Activated T-cell treated with anti-CD3 and anti-CD28 coated beads, Interleukin-2, amount 50 U/mL, for 1 hour (primary cell): ENCODE measurements at regions not wholly inside any gene's neighbourhood (a gene's known extent, or its start where the extent isn't known, plus 50 kb on each side); places are given as distances from the start of the nearest gene placed in this dataset.

Experiments used
- DNase-seq: peaks from one replicate; pipeline ENCODE4 v3.0.0-alpha.2; 2020

DNA sequence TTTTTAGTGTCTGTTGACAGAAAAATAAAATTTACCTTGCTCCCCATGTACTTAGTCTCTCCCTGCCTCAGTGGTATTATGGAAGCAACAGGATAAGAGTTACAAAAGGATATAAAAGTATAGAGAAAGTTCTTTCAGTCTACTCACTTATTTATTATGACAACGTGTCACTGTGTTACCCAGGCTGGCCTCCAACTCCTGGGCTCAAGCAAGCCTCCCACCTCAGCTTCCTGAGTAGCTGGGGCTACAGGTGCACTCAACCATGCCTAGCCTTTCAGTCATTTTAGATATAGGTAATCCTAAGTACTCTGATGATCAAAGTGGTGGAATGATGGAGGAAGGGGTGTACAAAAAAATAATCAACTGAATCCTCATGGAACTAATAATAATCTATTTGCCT is 215.2 kb upstream of the MKLN1 start:
- no peak for DNase-seq

GRCh38 chr7:131115340-131115739 is 212.3 kb upstream of the MKLN1 start:
- DNase-seq, result no peak

- DNase-seq, result no peak
Observed at GRCh38 chr7:131117439-131117838, 210.2 kb upstream of the MKLN1 start.

DNA sequence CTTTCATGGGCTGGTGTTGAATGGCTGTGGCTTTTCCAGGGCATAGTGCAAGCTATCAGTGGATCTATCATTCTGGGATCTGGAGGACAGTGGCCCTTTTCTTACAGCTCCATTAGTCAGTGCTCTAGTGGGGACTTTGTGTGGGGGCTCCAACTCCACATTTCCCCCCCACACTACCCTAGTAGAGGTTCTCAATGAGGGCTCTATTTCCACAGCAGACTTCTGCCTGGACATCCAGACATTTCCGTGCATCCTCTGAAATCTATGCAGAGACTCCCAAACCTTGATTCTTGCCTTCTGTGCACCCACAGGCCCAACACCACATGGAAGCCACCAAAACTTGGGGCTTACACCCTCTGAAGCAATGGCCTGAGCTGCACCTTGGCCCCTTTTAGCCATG is 208.3 kb upstream of the MKLN1 start:
- DNase-seq, result no peak

DNA sequence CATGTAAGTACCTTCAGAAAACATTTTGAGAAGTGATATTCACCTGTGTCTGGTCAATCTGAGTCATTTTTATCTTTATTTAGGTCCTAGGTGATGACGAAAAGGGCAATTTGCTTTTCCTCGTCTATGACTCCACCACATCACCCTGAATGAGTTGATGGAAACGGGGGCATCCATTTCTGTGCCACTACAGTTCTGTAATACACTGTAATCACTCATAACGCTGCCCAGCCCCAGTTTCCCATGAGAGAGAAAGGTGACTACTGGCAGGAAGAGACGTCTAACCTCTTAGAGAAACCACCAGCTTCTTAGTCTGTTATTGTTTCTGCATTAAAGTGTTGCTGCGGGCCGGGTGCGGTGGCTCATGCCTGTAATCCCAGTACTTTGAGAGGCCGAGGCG is 205.3 kb upstream of the MKLN1 start:
- DNase-seq, result no peak

DNA sequence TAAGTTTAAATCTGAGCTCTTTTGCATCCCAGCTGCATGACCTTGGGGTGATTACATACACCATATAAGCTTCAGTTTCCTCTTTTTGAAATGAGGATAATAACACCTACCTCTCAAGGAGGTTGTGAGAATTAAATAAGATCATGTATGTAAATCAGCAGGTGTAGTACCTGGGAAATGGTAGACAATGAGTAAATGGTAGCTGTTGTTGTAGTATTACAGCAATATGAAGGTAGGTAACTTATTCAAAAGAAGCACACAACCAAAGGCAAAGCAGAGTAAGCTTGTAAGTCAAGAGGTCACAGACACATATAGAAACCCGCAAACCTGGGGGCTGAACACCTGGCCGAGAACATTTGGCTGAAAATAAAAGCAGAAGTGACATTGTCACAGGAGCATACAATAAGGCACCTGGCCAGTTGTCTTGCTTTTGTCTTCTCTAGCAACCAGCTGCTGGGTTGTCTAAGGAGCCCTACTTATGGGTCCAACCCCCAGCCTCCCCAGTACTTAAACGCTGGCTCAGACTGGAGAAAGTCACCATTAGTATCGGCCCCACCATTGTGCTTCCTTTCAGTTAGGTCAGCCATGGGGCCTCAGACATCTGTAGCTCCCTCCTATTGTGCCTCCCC is 203.6 kb upstream of the MKLN1 start:
- no peak for DNase-seq

DNA sequence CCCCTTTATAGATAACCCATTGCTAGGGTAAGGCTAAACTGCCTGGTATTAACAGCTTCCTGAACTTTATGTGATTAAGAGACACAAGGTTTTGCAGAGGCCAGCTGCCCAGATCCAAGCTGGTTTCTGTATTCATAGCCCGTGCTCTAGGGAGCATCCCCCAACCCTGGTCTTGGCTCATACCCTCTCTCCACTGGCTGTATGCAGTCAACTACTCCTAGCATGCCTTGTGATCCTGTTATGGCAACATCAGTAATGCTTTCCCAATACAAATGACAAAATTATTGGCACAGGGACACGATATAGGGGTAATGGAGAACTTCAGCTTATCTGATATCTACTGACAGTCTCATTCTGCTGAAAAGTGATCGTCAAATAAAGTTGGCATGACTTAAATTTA is 202.8 kb upstream of the MKLN1 start:
- DNase-seq, result no peak

DNA sequence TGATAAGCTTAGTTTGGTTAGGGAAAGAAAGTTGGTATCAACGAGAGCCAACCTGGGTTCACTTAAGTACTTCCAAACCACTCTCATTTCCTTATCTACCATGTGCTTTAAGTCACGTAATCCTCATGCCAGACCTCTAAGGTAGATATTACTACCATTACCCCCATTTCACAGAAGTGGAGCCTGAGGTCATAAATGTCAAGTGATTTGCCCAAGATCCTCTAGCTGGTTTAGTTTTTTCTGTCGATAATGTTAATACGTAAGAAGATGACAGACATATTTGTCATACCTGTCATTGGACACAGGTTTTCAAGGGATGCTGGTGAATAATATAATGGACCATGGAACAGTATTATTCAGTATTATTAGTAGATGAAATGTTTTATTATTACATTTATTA is 197.4 kb upstream of the MKLN1 start:
- no peak for DNase-seq

GRCh38 chr7:131131012-131131745 is 196.5 kb upstream of the MKLN1 start:
- no peak for DNase-seq

DNA sequence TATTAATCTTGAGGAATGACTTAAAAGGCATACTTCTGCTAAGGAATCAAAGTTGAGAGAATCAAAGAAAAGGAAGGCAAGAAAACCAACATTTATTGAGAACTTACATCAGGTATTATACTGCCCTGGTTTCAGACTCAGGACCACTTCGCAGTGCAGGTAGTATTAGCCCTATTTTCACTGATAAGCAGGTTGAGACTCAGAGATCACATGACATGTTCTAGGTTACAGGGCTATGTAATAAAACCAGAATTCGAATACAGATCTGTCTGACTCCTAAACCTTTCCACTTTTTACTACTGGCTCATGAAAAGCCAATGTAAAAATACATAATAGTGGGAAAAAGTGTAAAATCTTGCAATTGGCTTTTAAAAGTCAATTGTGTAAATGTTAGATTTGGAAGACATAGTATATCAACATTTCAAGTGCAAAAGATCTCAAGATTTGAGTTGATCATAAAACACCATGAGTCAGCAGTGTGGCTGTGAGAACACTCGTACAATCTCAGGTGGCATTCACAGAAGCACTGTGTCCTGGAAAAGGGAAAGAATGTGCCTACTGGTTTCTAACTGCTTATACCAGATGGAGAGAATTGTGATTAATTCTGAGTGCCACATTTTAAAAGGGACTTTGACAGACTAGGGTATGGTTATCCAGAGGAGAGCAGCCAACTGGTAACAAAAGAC is 195.8 kb upstream of the MKLN1 start:
- no peak for DNase-seq

GRCh38 chr7:131139462-131139861 is 188.2 kb upstream of the MKLN1 start:
- no peak for DNase-seq

DNA sequence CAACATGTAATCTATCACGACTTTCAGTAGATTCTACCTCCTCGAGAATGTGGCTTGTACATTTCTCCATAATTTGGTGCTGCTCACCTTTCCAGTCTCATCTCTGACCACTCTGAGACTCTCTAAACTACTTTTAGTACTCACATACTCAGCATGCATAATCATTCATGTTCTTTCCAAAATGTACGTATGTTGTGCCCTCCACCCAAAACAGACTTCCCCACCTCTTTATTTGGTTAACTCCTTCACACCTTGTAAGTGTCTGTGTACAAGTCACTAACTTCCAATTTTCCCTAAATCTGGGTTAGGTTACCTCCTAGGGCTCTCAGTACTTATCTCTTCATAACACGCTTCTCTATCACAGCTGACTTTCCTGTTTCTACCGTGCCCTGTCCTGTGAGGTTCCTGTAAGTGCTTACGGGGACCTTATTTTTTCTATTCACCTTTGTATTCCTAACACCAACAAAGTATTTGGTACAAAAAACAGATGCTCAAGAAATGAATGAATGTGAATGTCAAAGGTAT is 186.2 kb upstream of the MKLN1 start:
- DNase-seq, result no peak

- DNase-seq, result no peak
Observed at GRCh38 chr7:131143869-131144268, 183.8 kb upstream of the MKLN1 start.

DNA sequence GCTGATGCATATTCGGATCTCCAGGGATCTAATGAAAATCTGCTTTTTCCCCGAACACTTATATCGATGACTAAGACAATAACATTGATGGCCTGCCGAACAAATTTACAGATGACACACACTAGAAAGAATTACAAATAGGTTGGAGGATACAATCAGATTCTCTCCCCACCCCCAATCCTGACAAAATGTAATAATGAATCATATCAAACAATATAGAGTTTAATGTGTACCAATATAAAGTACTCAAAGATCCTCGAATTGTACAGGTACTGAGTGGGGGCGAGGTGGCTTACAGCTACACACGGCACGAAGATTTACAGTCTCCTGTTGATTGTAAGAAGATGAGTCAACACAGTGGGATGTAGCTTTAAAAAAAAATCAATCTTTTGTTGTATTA is 182.7 kb upstream of the MKLN1 start:
- DNase-seq, result no peak

- no peak for DNase-seq
Observed at GRCh38 chr7:131145770-131146169, 181.9 kb upstream of the MKLN1 start.

- DNase-seq, result no peak
Observed at GRCh38 chr7:131147604-131148003, 180.1 kb upstream of the MKLN1 start.

GRCh38 chr7:131148258-131148657 is 179.4 kb upstream of the MKLN1 start:
- no peak for DNase-seq

DNA sequence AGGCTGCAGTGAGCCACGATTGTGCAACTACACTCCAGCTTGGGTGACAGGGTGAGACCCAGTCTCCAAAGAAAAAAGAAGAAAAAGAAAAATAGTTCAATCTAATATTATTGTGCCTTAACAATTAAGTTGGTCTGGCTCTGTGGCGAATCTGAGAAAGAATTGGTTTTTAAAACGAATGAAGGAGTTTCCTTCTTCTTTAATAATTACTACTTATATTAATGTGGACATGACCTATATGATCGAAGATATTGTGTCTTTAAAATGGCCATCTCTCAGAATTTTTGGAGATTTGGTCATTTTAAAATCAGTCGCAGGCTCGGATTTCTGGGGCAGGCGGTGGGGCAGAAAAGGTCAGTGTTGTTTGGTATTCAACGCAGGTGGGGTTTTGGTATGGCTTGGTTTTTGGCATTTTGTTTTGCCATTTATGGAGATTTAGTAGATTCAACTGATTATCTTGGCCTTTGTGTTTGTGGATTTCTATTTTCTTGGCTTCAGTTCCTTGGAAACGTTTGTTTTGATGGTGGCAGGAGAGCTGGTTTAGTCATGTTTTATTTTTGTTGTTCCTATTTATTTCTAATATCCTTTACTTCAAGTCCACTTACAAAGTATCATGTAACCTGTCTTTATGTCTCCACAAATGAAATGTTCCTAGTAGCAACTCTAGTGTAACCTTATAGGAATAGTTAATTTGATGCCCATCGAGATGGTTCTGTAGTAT is 178.8 kb upstream of the MKLN1 start:
- DNase-seq, result no peak

DNA sequence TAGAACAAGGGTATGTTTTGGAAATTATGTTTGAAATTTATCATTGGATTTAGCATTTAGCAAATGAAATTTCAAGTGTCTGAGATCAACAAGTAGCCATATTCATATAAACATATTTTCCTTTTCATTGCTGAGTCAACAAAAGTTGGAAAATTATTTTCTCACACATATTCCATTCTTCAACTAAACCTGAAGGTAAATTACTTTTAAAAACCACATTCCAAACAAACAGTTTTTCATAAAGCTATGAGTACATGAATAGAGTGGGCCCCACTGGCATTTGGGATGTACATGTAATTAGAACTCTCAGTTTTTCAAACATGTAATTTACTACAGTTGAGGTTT is 178.3 kb upstream of the MKLN1 start:
- DNase-seq, result no peak

DNA sequence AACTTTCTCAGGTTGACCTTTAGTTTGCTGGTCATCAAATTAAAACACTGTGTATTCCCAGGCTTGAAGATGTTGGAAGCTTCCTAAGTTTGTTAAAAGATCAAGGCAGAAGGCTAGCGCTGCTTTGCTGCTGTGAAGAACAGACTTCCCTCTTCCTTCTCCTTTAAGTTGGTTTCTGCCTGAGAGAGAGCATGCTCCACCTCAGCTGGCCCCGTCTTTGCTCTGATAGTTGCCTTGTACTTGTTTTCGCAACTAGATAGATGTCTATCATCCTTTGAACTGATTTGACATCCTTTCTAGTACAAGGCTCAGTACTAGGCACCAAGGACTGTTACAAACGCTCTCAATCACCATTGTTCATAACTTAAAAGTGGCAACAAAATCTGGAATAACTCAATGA is 177.8 kb upstream of the MKLN1 start:
- no peak for DNase-seq

DNA sequence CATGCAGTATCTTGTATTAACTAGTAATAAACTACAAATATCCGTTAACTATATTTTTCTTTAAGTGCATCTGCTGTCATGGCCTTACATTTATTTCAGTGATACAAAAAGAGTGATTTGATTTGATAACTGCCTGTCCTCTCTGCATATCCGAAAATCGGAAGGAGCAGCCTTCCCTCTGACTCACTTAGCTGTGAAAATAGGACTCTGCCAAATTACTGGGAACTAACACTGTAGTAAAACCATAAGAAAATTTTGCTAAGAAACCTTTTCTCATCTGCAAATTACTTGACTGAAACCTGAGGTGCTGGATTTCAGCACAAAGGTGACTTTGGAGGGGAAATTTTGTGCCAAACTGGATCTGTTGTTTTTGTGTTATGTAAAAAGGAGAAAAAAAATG is 176.6 kb upstream of the MKLN1 start:
- no peak for DNase-seq

GRCh38 chr7:131152766-131153165 is 174.9 kb upstream of the MKLN1 start:
- no peak for DNase-seq

DNA sequence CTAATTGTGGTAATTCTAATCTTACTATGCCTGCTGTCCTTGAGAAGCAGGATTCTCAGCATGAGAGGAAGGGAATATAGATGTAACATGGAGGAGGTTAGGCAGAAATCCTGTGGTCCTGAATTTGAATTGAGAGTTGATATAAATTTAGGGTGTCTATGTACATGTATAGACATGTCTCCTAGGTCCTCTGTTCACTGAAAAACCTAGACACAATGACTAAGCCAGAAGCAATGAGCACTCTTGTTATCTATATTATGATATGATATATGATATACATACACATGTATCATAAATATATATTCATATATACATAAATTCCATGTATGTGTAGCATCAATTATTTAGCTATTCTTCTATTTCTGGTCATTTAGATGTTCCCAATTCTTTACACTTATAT is 173.3 kb upstream of the MKLN1 start:
- DNase-seq, result no peak
